Upper lobe of left lung (tissue), 4 donors: ENCODE measurements at regions not wholly inside any gene's neighbourhood (a gene's known extent, or its start where the extent isn't known, plus 50 kb on each side); places are given as distances from the start of the nearest gene placed in this dataset.

Source experiments
- EP300 ChIP-seq, 4 donors: sonication (generic); formaldehyde crosslinking; IDR thresholded peaks; one replicate each; pipeline ENCODE4 v1.5.1; 2017; ENCODE audit warnings: antibody characterized with exemption in 4 of 4, control low read depth in 2 of 4
- TF ChIP-seq, protein P1 (sequence below), 6 experiments: fragments of 450-650 bp in 4 of 6; fragments of 200-600 bp in 2 of 6; sonication (generic) in 2 of 6; IDR thresholded peaks; one replicate each; pipeline ENCODE4 v1.5.1; 2016 to 2019; ENCODE audit warnings: antibody characterized with exemption in 6 of 6

DNA sequence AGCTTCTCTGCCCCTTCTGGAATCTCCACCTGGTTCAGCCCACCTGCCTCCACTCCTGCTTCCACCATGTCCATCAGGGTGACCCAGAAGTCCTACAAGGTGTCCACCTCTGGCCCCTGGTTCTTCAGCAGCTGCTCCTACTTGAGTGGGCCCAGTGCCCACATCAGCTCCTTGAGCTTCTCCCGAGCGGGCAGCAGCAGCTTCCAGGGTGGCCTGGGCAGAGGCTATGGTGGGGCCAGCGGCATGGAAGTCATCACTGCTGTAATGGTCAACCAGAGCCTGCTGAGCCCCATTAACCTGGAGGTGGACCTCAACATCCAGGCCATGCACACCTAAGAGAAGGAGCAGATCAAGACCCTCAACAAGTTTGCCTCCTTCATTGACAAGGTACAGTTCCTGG is 74.4 kb upstream of the ZXDA start:
- TF ChIP-seq, protein P1, sequence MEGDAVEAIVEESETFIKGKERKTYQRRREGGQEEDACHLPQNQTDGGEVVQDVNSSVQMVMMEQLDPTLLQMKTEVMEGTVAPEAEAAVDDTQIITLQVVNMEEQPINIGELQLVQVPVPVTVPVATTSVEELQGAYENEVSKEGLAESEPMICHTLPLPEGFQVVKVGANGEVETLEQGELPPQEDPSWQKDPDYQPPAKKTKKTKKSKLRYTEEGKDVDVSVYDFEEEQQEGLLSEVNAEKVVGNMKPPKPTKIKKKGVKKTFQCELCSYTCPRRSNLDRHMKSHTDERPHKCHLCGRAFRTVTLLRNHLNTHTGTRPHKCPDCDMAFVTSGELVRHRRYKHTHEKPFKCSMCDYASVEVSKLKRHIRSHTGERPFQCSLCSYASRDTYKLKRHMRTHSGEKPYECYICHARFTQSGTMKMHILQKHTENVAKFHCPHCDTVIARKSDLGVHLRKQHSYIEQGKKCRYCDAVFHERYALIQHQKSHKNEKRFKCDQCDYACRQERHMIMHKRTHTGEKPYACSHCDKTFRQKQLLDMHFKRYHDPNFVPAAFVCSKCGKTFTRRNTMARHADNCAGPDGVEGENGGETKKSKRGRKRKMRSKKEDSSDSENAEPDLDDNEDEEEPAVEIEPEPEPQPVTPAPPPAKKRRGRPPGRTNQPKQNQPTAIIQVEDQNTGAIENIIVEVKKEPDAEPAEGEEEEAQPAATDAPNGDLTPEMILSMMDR (IDR thresholded peaks at IDR 0.05) = no peak
- TF ChIP-seq EP300 (IDR thresholded peaks at IDR 0.05) = no peak
